ENCODE measurements at regions not wholly inside any gene's neighbourhood (a gene's known extent, or its start where the extent isn't known, plus 50 kb on each side); places are given as distances from the start of the nearest gene placed in this dataset.

GRCh38 chr18:51621113-51621863 lies 423.8 kb upstream of the MEX3C start:
- no peak overlapping the region for H3K4me3 ChIP-seq
- no peak overlapping the region for H3K27ac ChIP-seq
- DNase-seq (ENCODE audit: low spot score) = no peak
- TF ChIP-seq CTCF (IDR thresholded peaks at IDR 0.05) = peak; percentile 40

GRCh38 chr18:51621864-51622160 lies 424.3 kb upstream of the MEX3C start:
- no peak for DNase-seq (ENCODE audit: low spot score)
- no peak overlapping the region for H3K4me3 ChIP-seq
- H3K27ac ChIP-seq = no peak overlapping the region
- TF ChIP-seq CTCF (IDR thresholded peaks at IDR 0.05) = no peak

- no peak for TF ChIP-seq CTCF (IDR thresholded peaks at IDR 0.05)
- DNase-seq (ENCODE audit: low spot score) = no peak
- H3K4me3 ChIP-seq = no peak overlapping the region
- no peak overlapping the region for H3K27ac ChIP-seq
These were observed 425.2 kb upstream of the MEX3C start for GRCh38 chr18:51622702-51623101.

GRCh38 chr18:51623653-51624052 lies 426.2 kb upstream of the MEX3C start:
- H3K27ac ChIP-seq = no peak overlapping the region
- no peak for TF ChIP-seq CTCF (IDR thresholded peaks at IDR 0.05)
- H3K4me3 ChIP-seq = no peak overlapping the region
- DNase-seq (ENCODE audit: low spot score) = no peak

GRCh38 chr18:51630706-51631105 lies 433.2 kb upstream of the MEX3C start:
- no peak for DNase-seq (ENCODE audit: low spot score)

GRCh38 chr18:51637881-51638280 lies 440.4 kb upstream of the MEX3C start:
- TF ChIP-seq CTCF (IDR thresholded peaks at IDR 0.05) = no peak
- Histone ChIP-seq H3K27ac (no peak overlapping the region), H3K4me3 (no peak overlapping the region)
- DNase-seq (ENCODE audit: low spot score) = no peak

More at GRCh38 chr18:51630706-51631105, 433.2 kb upstream of the MEX3C start:
- Histone ChIP-seq H3K27ac (no peak overlapping the region), H3K4me3 (no peak overlapping the region)
- no peak for TF ChIP-seq CTCF (IDR thresholded peaks at IDR 0.05)

- no peak overlapping the region for H3K27ac ChIP-seq
- no peak overlapping the region for H3K4me3 ChIP-seq
- TF ChIP-seq CTCF (IDR thresholded peaks at IDR 0.05) = no peak
- no peak for DNase-seq (ENCODE audit: low spot score)
These were observed 442.1 kb upstream of the MEX3C start for GRCh38 chr18:51639541-51639940.

Data from coronary artery (tissue), 2 donors.